ENCODE measurements at regions not wholly inside any gene's neighbourhood (a gene's known extent, or its start where the extent isn't known, plus 50 kb on each side); places are given as distances from the start of the nearest gene placed in this dataset.

DNA sequence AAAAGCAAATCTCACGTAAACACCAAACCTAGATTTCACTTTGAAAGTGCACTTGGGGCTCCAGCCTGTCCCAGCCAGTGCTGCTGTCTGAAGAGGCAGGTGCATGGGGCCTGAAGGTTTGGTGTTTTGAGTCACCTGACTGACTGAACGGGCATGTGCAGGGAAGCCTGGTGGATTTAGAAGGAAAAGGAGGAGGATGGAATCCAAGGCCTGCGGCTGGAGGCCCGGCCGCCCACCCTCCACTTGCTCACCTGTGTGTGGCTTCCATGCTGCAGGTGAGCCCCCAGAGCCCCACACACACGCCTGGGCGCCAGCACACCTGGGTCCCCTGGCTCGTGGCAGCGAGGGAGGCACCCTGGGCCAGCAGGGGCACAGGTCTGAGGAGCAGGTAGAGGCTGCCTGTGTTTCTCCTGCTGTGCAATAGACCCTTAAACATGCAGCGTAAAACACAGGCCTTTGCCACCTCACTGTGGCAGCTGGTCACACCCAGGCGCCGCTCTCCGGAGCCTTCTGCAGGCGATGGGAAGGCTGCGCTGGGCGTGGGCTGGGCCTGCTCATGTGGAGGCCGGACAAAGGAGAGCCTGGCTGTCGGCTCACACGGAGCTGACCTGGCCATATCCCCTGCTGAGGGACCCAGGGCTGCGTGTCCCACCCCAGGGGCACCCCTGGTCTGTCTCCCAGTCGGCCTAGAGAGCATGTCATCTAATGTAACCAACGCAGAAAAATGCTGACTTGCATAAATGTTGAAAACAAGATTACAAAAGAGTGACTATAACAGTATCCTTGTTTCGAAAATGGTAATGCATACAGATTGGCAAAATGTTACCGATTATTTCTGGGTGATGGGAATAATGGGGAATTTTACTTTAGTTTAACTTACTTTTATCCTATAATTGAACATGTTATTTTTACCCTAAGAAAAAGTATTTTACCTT lies 71.3 kb downstream of the TMEM18 start (continued):
- TF ChIP-seq, protein P1, sequence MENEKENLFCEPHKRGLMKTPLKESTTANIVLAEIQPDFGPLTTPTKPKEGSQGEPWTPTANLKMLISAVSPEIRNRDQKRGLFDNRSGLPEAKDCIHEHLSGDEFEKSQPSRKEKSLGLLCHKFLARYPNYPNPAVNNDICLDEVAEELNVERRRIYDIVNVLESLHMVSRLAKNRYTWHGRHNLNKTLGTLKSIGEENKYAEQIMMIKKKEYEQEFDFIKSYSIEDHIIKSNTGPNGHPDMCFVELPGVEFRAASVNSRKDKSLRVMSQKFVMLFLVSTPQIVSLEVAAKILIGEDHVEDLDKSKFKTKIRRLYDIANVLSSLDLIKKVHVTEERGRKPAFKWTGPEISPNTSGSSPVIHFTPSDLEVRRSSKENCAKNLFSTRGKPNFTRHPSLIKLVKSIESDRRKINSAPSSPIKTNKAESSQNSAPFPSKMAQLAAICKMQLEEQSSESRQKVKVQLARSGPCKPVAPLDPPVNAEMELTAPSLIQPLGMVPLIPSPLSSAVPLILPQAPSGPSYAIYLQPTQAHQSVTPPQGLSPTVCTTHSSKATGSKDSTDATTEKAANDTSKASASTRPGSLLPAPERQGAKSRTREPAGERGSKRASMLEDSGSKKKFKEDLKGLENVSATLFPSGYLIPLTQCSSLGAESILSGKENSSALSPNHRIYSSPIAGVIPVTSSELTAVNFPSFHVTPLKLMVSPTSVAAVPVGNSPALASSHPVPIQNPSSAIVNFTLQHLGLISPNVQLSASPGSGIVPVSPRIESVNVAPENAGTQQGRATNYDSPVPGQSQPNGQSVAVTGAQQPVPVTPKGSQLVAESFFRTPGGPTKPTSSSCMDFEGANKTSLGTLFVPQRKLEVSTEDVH (IDR thresholded peaks at IDR 0.05; ENCODE audit: low read depth, partially characterized antibody): no peak
- TF ChIP-seq EED (IDR thresholded peaks at IDR 0.05; ENCODE audit: low read depth): no peak

DNA sequence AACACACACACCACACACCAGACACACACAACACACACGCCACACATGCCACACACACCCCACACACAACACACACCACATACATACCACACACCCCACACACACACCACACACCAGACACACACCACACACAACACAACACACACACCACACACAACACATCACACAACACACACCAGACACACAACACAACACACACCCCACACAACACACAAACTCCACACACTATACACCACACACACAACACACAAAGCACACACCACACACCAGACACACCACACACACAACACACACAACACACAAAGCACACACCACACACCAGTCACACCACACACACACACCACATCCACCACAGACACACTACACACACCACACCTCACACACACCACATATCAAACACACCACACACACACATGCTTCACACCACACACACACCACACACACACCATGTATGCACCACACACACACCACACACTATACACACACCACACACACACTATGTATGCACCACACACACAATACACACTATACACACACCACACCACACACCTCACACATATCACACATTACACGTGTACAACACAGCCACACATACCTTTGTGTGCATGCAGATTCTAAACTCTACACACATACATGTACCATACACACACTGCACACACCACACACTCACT lies 72.2 kb downstream of the TMEM18 start:
- H3K9ac ChIP-seq (ENCODE audit: control insufficient read depth, insufficient read depth, low read length): no peak overlapping the region
- TF ChIP-seq SMAD5 (IDR thresholded peaks at IDR 0.05; ENCODE audit: low read depth) (no peak), HDGF (IDR thresholded peaks at IDR 0.05) (0 out of 2 replicates have a peak, but pooled peaks have one; percentile 63), NR2C2 (IDR thresholded peaks at IDR 0.05; ENCODE audit: borderline replicate concordance, control insufficient read depth, insufficient read length, low read depth) (peak; percentile 13), RB1 (IDR thresholded peaks at IDR 0.05; ENCODE audit: borderline replicate concordance) (no peak)
- TF ChIP-seq, protein P2, sequence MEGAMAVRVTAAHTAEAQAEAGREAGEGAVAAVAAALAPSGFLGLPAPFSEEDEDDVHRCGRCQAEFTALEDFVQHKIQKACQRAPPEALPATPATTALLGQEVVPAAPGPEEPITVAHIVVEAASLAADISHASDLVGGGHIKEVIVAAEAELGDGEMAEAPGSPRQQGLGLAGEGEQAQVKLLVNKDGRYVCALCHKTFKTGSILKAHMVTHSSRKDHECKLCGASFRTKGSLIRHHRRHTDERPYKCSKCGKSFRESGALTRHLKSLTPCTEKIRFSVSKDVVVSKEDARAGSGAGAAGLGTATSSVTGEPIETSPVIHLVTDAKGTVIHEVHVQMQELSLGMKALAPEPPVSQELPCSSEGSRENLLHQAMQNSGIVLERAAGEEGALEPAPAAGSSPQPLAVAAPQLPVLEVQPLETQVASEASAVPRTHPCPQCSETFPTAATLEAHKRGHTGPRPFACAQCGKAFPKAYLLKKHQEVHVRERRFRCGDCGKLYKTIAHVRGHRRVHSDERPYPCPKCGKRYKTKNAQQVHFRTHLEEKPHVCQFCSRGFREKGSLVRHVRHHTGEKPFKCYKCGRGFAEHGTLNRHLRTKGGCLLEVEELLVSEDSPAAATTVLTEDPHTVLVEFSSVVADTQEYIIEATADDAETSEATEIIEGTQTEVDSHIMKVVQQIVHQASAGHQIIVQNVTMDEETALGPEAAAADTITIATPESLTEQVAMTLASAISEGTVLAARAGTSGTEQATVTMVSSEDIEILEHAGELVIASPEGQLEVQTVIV (IDR thresholded peaks at IDR 0.05; ENCODE audit: borderline replicate concordance, partially characterized antibody): peak; percentile 8
- no peak overlapping the region for H2AFZ ChIP-seq (ENCODE audit: control insufficient read depth, low read depth, low read length)
- WGBS (ENCODE audit: insufficient coverage, insufficient replicate concordance, low lambda C conversion rate, missing lambda C conversion rate): 51% methylated on average over 2 of the region's 2 CpGs
- H3K4me3 ChIP-seq: no peak overlapping the region
- ChIA-PET RAD21 (ENCODE audit: unreplicated experiment) (no interaction called here), CTCF (no interaction called here), SMC1A (ENCODE audit: uncharacterized antibody, unreplicated experiment) (no interaction called here), POLR2A (no interaction called here)
- ATAC-seq (no peak), FAIRE-seq (peak; percentile 84), DNase-seq (ENCODE audit: low read depth, low spot score) (no peak)
- BruUV-seq (replicated peaks): no TSS peak
- H3K4me1 ChIP-seq (ENCODE audit: control insufficient read depth, insufficient read depth, low read length): no peaks in the 10 kb centered on the region
- no peaks in the 10 kb centered on the region; the same call in 2 of the 3 replicates for H3K9me3 ChIP-seq (replicated peaks; ENCODE audit: control insufficient read depth, insufficient read depth, low read length)
- H3K79me2 ChIP-seq (ENCODE audit: control insufficient read depth, insufficient read depth, low read length): no peaks in the 10 kb centered on the region
- no peak overlapping the region for H3K4me2 ChIP-seq (ENCODE audit: control insufficient read depth, insufficient read depth)
- intact Hi-C loops (cut with micrococcal nuclease; ENCODE audit: unreplicated experiment) (no loop called here), in situ Hi-C loops (cut with MboI) (no loop called here)
- H3K36me3 ChIP-seq (ENCODE audit: control insufficient read depth in 2 of 2, insufficient read depth in 2 of 2, low read length in 1 of 2): no peaks in the 10 kb centered on the region
- H4K20me1 ChIP-seq (ENCODE audit: control insufficient read depth, insufficient read depth): no peaks in the 10 kb centered on the region
- H3K27ac ChIP-seq (ENCODE audit: control insufficient read depth, insufficient read depth): no peak overlapping the region
- H3K27me3 ChIP-seq (replicated peaks in 1 of 2; ENCODE audit: control insufficient read depth in 2 of 2, insufficient read depth in 2 of 2, low read length in 1 of 2): no peaks in the 10 kb centered on the region

All from GM12878 (cell line).